ENCODE measurements at regions not wholly inside any gene's neighbourhood (a gene's known extent, or its start where the extent isn't known, plus 50 kb on each side); places are given as distances from the start of the nearest gene placed in this dataset.
"Not testable (repeated sequence)": the region's sequence is repeated elsewhere in the genome, so short reads cannot be mapped to it uniquely, and the experiment has no call there.

GRCh38 chr13:33340631-33341030 is 55.1 kb upstream of the STARD13 start:
- DNase-seq, result no peak

GRCh38 chr13:33341861-33342452 is 56.4 kb upstream of the STARD13 start:
- DNase-seq, result peak; percentile 4

- DNase-seq, result no peak
Measured at GRCh38 chr13:33345842-33346241, 60.3 kb upstream of the STARD13 start.

GRCh38 chr13:33347861-33348260 is 62.3 kb upstream of the STARD13 start:
- DNase-seq, result no peak

DNA sequence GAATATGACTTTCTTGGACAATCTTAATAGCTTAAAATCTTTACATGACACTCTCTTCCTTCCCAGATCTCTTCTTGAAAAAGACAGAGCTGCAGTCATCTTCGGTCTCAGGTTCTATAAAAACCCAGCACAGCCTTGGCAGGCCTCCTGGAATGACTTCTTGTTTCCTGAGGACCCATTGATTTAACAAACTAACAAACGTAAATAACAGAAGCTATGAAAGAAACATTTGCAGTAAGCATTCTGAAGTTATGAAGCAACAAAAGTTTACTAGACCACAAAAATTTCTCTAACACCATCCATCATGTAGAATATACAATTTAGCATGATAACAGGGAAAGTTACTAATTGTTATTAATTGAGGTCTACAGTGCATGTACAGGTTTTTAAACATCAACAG is 62.8 kb upstream of the STARD13 start:
- DNase-seq, result no peak

DNA sequence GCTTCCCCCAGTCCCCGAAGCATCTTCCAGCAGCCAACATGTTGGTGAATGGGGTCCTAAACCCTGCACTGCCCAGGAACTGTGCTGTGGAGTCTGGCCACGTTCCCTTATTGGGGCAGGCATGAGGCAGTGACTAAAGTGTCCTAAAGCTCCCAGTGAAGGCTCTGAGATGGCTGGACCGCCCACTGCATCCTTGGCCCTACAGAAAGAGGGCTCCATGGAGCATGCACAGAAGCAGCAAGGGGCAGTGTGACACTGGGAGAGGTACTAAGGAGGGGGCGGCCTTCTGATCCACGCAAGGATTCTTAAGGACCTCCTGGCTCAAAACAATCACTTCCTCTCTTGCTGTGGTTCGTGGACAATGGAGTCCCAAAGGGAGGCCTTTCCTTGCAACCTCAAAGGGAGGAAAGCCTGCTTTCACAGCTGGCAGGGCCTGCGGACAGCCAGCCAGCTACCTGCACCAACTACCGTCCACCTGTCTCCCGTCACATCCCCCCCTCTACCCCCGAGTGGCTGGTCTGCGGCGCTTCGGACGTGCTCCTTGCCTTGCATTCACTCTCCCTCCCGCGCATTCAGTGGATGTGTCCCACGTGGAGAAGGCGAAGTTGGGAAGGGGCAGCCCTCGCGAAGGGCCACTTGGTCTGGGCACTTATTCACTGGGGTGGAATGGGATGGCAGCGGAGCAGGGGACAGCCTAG is 63.9 kb upstream of the STARD13 start:
- DNase-seq, result no peak

- DNase-seq, result no peak
Measured at GRCh38 chr13:33349986-33350826, 64.7 kb upstream of the STARD13 start.

DNA sequence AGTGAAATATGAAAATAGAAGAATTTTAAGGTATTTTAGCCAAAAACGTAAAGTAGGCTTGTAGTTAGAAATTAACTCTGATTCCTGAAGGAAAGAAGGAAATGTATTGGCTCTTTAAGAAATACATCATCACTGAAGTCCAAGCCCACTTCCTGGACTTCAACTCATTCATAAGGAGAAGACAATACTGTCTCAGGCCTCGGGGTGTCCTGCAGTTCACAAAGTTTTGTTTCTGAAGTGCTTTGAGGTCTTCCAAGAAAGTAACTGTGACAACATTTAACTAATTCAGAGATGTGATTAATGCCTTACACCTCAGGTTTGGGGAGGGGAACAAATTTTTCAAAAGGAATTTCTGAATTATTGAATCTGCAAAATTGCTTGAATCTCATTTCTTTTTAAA is 65.8 kb upstream of the STARD13 start:
- DNase-seq, result no peak

GRCh38 chr13:33352041-33352440 is 66.5 kb upstream of the STARD13 start:
- no peak for DNase-seq

- no peak for DNase-seq
Measured at GRCh38 chr13:33352526-33352925, 67.0 kb upstream of the STARD13 start.

DNA sequence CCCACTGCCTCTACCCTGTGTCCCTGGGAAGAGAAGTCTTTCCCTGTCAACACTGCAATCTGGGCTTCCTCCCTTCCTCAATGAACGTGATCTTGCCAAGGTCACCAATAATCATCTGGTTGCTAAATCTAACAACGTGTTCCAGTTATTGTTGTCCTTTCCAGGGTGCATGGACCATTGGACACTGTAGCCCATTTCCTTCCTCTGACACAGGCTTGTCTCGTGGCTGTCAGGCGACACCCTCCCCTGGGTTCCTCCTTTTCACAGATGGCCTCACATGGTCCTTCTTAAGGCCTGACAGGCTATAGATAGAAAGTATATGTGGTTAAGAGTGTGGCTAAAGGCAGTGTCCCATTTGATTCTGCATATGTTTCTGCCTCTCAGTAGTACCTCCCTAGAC is 67.7 kb upstream of the STARD13 start:
- DNase-seq, result no peak

DNA sequence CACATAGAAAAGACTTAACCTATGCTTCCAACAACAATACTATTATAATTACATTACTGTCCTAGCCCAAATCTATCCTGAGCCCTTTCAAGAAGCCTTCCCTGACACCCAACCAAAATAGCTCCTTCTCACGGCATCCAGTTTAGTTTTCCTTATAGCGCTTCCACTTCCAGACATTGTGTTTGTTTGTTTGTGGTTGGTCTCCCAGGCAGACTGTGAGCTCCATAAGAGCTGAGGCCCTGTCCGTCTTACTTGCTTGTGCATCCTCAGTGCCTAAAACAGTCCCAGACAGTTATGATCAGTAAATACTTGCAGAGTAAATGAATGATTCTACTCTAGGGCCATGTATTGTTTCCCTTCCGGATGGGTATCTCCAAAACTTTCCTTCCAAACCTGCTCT is 68.1 kb upstream of the STARD13 start:
- no peak for DNase-seq

GRCh38 chr13:33355201-33355895 is 69.8 kb upstream of the STARD13 start:
- no peak for DNase-seq

DNA sequence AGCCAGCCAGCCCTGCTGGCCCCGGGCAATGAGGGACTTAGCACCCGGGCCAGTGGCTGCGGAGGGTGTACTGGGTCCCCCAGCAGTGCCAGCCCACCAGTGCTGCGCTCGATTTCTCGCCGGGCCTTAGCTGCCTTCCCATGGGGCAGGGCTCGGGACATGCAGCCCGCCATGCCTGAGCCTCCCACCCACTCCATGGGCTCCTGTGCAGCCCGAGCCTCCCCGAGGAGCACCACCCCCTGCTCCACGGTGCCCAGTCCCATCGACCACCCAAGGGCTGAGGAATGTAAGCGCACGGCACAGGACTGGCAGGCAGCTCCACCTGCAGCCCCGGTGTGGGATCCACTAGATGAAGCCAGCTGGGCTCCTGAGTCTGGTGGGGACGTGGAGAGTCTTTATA is 72.5 kb upstream of the STARD13 start:
- DNase-seq, result not testable (repeated sequence)

- no peak for DNase-seq
Measured at GRCh38 chr13:33362986-33363727, 77.6 kb upstream of the STARD13 start.

DNA sequence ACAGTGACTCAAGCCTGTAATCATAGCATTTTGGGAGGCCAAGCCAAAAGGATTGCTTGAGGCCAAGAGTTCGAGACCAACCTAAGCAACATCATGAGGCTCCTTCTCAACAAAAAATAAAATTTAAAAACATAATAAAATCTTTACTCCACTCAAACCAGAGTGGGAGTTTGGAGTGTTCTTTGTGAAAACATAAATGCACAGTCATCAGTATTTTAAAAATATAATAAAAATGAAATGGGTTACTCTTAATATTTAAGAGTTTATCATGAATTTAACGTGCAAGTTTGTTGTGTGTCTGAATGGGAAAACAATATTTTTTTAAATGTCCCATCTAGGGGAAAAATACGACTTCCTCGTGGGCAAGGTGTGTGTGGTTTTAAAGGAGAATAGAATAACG is 78.6 kb upstream of the STARD13 start:
- DNase-seq, result no peak

DNA sequence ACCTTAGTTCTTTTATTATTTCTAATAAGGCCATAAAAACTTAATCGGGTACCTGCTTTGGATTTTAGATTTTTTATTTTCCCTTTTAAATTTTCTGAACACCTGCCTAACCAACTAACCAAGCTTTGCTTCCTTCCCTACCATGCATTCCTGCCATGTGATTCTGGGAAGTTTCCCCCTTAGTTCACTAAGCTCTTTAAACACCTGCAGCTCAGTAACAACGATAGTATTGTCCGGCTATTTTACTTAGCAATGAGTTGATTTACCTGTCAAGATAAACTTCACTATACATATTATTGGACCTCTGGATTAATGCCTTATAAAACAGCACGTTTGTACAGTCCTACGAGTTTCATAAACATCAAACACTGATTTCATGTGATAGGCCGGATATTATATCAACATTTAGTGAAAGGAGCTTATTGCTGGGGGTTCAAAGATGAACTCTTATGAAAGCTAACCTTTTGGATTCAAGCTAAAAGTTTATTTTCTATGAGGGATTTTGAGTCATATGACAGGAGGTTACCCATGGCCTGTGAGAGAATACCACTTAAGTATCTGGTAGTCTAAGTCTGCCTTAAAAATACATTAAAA is 81.0 kb upstream of the STARD13 start:
- DNase-seq, result no peak

GRCh38 chr13:33367171-33367895 is 81.8 kb upstream of the STARD13 start:
- no peak for DNase-seq

DNA sequence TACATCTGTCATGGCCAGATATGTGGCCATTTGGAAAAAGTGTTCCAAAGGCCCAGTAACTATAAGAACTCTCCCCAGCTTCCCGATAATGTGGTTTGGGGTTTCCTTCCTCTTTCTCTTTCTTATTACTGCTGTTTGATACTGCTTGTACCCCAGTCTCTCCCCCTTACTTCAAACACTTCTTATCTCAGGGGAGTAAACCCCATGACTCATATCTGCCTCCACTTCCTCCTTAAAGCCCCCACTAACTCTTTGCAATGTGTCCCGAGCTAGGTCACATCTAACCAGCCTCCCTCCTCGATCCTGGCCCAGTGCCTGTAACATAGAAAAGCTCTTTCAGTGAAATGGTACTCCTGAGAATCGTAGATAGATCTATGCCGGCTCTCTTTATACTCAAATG is 82.4 kb upstream of the STARD13 start:
- no peak for DNase-seq

DNA sequence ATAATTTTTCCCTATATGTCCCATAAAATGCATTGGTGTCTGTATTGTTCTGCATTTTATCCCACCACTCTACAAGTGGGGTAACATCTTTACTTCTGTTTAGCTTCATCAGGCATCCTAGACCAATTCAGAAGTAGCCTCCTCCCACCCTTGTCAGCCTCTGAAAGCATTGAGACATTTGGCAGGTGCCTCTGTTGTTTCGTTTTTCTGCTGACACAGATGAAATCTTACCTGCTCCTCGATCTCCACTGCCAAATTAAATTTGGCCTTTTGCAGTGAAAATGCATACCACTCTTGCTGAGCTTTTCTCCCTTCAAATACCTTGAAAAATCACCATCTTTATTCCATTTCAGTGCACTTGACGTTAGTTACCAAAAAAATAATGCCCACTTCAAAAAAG is 83.5 kb upstream of the STARD13 start:
- DNase-seq, result no peak

GRCh38 chr13:33372251-33372919 is 86.8 kb upstream of the STARD13 start:
- DNase-seq, result no peak
